Fibroblast of lung (primary cell): ENCODE measurements at regions not wholly inside any gene's neighbourhood (a gene's known extent, or its start where the extent isn't known, plus 50 kb on each side); places are given as distances from the start of the nearest gene placed in this dataset.
"Not testable (repeated sequence)": the region's sequence is repeated elsewhere in the genome, so short reads cannot be mapped to it uniquely, and the experiment has no call there.

ENCODE experiments used
- EZH2 ChIP-seq: IDR thresholded peaks from 2 replicates; pipeline ENCODE4 v1.5.1; 2012; ENCODE audit warnings: low read length, control low read depth, mild to moderate bottlenecking; ENCODE audit errors: missing control alignments
- TF ChIP-seq, protein P1 (sequence below), 2 donors: IDR thresholded peaks in 1 of 2; conservative IDR thresholded peaks in 1 of 2; 1 replicate in 1 of 2; 2 replicates in 1 of 2; pipeline ENCODE4 v1.5.1; 2011 to 2012; ENCODE audit warnings: low read length in 2 of 2, control low read depth in 1 of 2, inconsistent platforms in 1 of 2, low read depth in 1 of 2, mild to moderate bottlenecking in 1 of 2

DNA sequence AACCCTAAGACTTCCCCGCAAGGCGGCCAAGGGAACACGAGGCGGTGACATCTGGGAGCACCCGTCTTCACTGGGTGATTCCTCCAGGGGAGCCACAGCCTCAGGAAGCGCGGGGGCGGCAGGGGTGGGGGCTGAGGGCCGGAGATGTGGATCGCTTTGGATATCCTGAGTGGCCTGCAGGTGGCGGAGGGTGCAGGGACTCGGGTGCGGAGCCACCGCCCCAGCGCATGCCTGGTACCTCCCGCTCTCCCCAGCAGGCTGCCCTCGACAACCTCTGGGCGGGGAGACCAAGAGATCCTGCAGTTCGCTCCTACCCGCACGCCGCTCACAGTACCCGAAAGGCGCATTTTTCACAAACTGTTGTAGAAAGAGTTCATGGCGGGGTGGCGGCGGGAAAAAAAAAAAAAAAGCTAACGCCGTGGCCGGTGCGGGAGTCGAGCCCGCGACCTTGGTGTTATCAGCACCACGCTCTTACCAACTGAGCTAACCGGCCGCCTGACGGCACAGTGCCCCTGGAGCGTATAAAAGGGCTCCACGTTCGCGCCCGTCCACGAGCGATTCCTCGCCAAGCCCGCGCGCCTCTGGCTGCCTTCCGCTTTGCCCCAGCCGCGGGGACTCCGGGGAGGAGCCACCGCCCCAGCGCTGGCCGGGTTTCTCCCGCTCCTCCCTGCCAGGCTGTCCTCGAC lies 124.7 kb upstream of the PRKX start:
- not testable (repeated sequence) for TF ChIP-seq EZH2
- TF ChIP-seq, protein P1, sequence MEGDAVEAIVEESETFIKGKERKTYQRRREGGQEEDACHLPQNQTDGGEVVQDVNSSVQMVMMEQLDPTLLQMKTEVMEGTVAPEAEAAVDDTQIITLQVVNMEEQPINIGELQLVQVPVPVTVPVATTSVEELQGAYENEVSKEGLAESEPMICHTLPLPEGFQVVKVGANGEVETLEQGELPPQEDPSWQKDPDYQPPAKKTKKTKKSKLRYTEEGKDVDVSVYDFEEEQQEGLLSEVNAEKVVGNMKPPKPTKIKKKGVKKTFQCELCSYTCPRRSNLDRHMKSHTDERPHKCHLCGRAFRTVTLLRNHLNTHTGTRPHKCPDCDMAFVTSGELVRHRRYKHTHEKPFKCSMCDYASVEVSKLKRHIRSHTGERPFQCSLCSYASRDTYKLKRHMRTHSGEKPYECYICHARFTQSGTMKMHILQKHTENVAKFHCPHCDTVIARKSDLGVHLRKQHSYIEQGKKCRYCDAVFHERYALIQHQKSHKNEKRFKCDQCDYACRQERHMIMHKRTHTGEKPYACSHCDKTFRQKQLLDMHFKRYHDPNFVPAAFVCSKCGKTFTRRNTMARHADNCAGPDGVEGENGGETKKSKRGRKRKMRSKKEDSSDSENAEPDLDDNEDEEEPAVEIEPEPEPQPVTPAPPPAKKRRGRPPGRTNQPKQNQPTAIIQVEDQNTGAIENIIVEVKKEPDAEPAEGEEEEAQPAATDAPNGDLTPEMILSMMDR (conservative IDR thresholded peaks at IDR 0.05 in 1 of 2, IDR thresholded peaks at IDR 0.05 in 1 of 2; ENCODE audit: low read depth in 1 of 2, low read length in 2 of 2) = not testable (repeated sequence)
